ENCODE measurements at regions not wholly inside any gene's neighbourhood (a gene's known extent, or its start where the extent isn't known, plus 50 kb on each side); places are given as distances from the start of the nearest gene placed in this dataset.

- no peak for DNase-seq (ENCODE audit: low read depth in 3 of 3, low spot score in 1 of 3)
Observed at GRCh38 chr13:44318161-44318560, 55.5 kb upstream of the SERP2 start.

GRCh38 chr13:44320611-44321010 is 53.0 kb upstream of the SERP2 start:
- no peak for DNase-seq (ENCODE audit: low read depth in 3 of 3, low spot score in 1 of 3)

- no peak for DNase-seq (ENCODE audit: low read depth in 3 of 3, low spot score in 1 of 3)
Observed at GRCh38 chr13:44321961-44322360, 51.7 kb upstream of the SERP2 start.

- DNase-seq (ENCODE audit: low read depth in 3 of 3, low spot score in 1 of 3) = no peak
Observed at GRCh38 chr13:44322928-44323327, 50.7 kb upstream of the SERP2 start.

- DNase-seq (ENCODE audit: low read depth in 3 of 3, low spot score in 1 of 3) = no peak
Observed at GRCh38 chr13:44323754-44324153, 49.9 kb upstream of the SERP2 start.

All from stimulated activated CD4-positive, alpha-beta T cell treated with anti-CD3 and anti-CD28 coated beads, TNF-alpha, amount 100 ng/mL, for 1 hour (primary cell).